MCF 10A (cell line): ENCODE measurements at regions not wholly inside any gene's neighbourhood (a gene's known extent, or its start where the extent isn't known, plus 50 kb on each side); places are given as distances from the start of the nearest gene placed in this dataset.

Experiments
- BruUV-seq: library from RNA; stranded (reverse); fragments of 400-500 nt; replicated peaks from 2 replicates; lab custom pipeline; 2021; lab: Mats Ljungman, UMichigan
- CTCF ChIA-PET: fragments of 300-600 bp; sonication (Branson Sonifier 250); formaldehyde crosslinking; extraction: SDS; loops from one replicate; lab custom pipeline; 2021; ENCODE audit warnings: antibody characterized with exemption, inconsistent platforms; lab: Yijun Ruan, JAX
- POLR2A ChIA-PET: fragments of 300-600, 350-650 bp; sonication (Branson Sonifier 250); formaldehyde crosslinking; extraction: SDS; loops from one replicate; lab custom pipeline; 2020; ENCODE audit warnings: antibody characterized with exemption, inconsistent platforms; lab: Yijun Ruan, JAX
- DNase-seq: peaks from one replicate; pipeline ENCODE4 v3.0.0-alpha.2; 2018; ENCODE audit not compliant: unreplicated experiment
- H3K27ac Mint-ChIP-seq: one replicate; pipeline ENCODE4 v1.8.0; 2022; ENCODE audit warnings: mild to moderate bottlenecking, low read depth, mixed read lengths; ENCODE audit not compliant: unreplicated experiment
- H3K27me3 Mint-ChIP-seq: one replicate; pipeline ENCODE4 v1.8.0; 2022; ENCODE audit warnings: mixed read lengths; ENCODE audit not compliant: insufficient read depth, unreplicated experiment
- H3K36me3 Mint-ChIP-seq: one replicate; pipeline ENCODE4 v1.8.0; 2022; ENCODE audit warnings: mild to moderate bottlenecking, moderate library complexity, mixed read lengths; ENCODE audit not compliant: insufficient read depth, unreplicated experiment
- H3K4me1 Mint-ChIP-seq: one replicate; pipeline ENCODE4 v1.8.0; 2022; ENCODE audit warnings: mixed read lengths; ENCODE audit not compliant: insufficient read depth, unreplicated experiment
- H3K4me3 Mint-ChIP-seq: one replicate; pipeline ENCODE4 v1.8.0; 2022; ENCODE audit warnings: mild to moderate bottlenecking, moderate library complexity, mixed read lengths; ENCODE audit not compliant: unreplicated experiment
- H3K9me3 Mint-ChIP-seq: one replicate; pipeline ENCODE4 v1.8.0; 2022; ENCODE audit warnings: mixed read lengths; ENCODE audit not compliant: unreplicated experiment
- CTCF ChIP-seq: fragments of 200-600 bp; IDR thresholded peaks from one replicate; pipeline ENCODE4 v1.8.0; 2022; ENCODE audit warnings: antibody characterized with exemption, mild to moderate bottlenecking; ENCODE audit not compliant: unreplicated experiment
- intact Hi-C: fragments of 100-400 bp; cut with micrococcal nuclease; formaldehyde crosslinking; loops from 2 replicates; pipeline ENCODE4 v1.14.1; 2022

GRCh38 chr4:28926156-28926555 is 1794.0 kb upstream of the PCDH7 start:
- Mint-ChIP-seq H3K4me3 (no peak overlapping the region), H3K27me3 (no peaks in the 10 kb centered on the region), H3K9me3 (no peaks in the 10 kb centered on the region), H3K27ac (no peak overlapping the region), H3K4me1 (peaks cover 10% of the 10 kb centered on the region), H3K36me3 (no peaks in the 10 kb centered on the region)
- ChIA-PET POLR2A (interaction anchor here (0.5 kb wide), 1 partner anchor 42 kb away, joined by 3 read pairs; no protein-coding TSS in a partner anchor), CTCF (interaction anchor here (0.6 kb wide), 1 partner anchor 370 kb away, joined by 3 read pairs; no protein-coding TSS in a partner anchor)
- intact Hi-C loops: no loop called here
- BruUV-seq: no TSS peak
- no peak for DNase-seq
- no peak for TF ChIP-seq CTCF

- Mint-ChIP-seq H3K27me3 (no peaks in the 10 kb centered on the region), H3K4me3 (no peak overlapping the region), H3K9me3 (peaks cover 12% of the 10 kb centered on the region), H3K27ac (no peak overlapping the region), H3K36me3 (no peaks in the 10 kb centered on the region), H3K4me1 (no peaks in the 10 kb centered on the region)
- no peak for TF ChIP-seq CTCF
- BruUV-seq: no TSS peak
- intact Hi-C loops: no loop called here
- DNase-seq: no peak
- POLR2A ChIA-PET: no interaction called here
- CTCF ChIA-PET: no interaction called here
Measured at GRCh38 chr4:28942631-28943030, 1777.5 kb upstream of the PCDH7 start.

GRCh38 chr4:28947374-28947773 is 1772.8 kb upstream of the PCDH7 start:
- Mint-ChIP-seq H3K4me3 (no peak overlapping the region), H3K27ac (no peak overlapping the region), H3K9me3 (peaks cover 4% of the 10 kb centered on the region), H3K4me1 (no peaks in the 10 kb centered on the region), H3K27me3 (no peaks in the 10 kb centered on the region), H3K36me3 (no peaks in the 10 kb centered on the region)
- BruUV-seq: no TSS peak
- POLR2A ChIA-PET: no interaction called here
- DNase-seq: no peak
- TF ChIP-seq CTCF: no peak
- intact Hi-C loops: no loop called here
- CTCF ChIA-PET: interaction anchor here (0.6 kb wide), 1 partner anchor 359 kb away, joined by 3 read pairs; no protein-coding TSS in a partner anchor

- no peaks in the 10 kb centered on the region for H3K4me1 Mint-ChIP-seq
- no TSS peak for BruUV-seq
- no peak overlapping the region for H3K4me3 Mint-ChIP-seq
- H3K27ac Mint-ChIP-seq: no peak overlapping the region
- CTCF ChIA-PET: no interaction called here
- no peaks in the 10 kb centered on the region for H3K9me3 Mint-ChIP-seq
- H3K27me3 Mint-ChIP-seq: no peaks in the 10 kb centered on the region
- H3K36me3 Mint-ChIP-seq: no peaks in the 10 kb centered on the region
- intact Hi-C loops: no loop called here
- no peak for DNase-seq
- POLR2A ChIA-PET: no interaction called here
- no peak for TF ChIP-seq CTCF
Measured at GRCh38 chr4:28948501-28948900, 1771.7 kb upstream of the PCDH7 start.
